HCT116 (cell line): ENCODE measurements at regions not wholly inside any gene's neighbourhood (a gene's known extent, or its start where the extent isn't known, plus 50 kb on each side); places are given as distances from the start of the nearest gene placed in this dataset.

Source experiments
- ATAC-seq: fragments of 200-7000 bp; cut with Tn5 transposase; 2 replicates; pipeline ENCODE4 v1.9.1; 2020; ENCODE audit warnings: mild to moderate bottlenecking, moderate library complexity
- BruUV-seq: library from RNA; stranded (reverse); fragments of 400-500 nt; replicated peaks from 2 replicates; lab custom pipeline; 2021; lab: Mats Ljungman, UMichigan
- CTCF ChIA-PET: fragments of 300-600 bp; sonication (Branson Sonifier 250); formaldehyde crosslinking; loops from one replicate; lab custom pipeline; 2021; ENCODE audit warnings: antibody characterized with exemption; lab: Charles Lee
- POLR2A ChIA-PET: fragments of 300-600, 350-600 bp; sonication (Branson Sonifier 250); formaldehyde crosslinking; loops from one replicate; lab custom pipeline; 2021; ENCODE audit warnings: antibody characterized with exemption; lab: Charles Lee
- RAD21 ChIA-PET, 2 experiments: fragments of 300-600 bp; sonication (Branson Sonifier 250); formaldehyde crosslinking; loops; one replicate each; lab custom pipeline; 2023; ENCODE audit warnings: low total read pairs in 2 of 2; ENCODE audit not compliant: uncharacterized antibody in 2 of 2, unreplicated experiment in 2 of 2, low non-redundant PET in 1 of 2; lab: Charles Lee
- DNase-seq: peaks from one replicate; pipeline ENCODE4 v3.0.0-alpha.2; 2010; ENCODE audit warnings: low read depth, low spot score
- H2AFZ ChIP-seq: fragments of 200-600 bp; shearing (Covaris generic), sonication (generic); 2 replicates; pipeline ENCODE4 v1.6.1; 2017; ENCODE audit warnings: low read depth, mixed run types, mixed read lengths, antibody characterized with exemption, low read length; ENCODE audit not compliant: poor library complexity, severe bottlenecking
- H3K27ac ChIP-seq: 2 replicates; pipeline ENCODE4 v1.5.1; 2012; ENCODE audit warnings: low read depth, low read length
- H3K27me3 ChIP-seq: fragments of 200-600 bp; sonication (generic); 2 replicates; pipeline ENCODE4 v1.6.1; 2016; ENCODE audit warnings: mixed run types, low read length, mixed read lengths; ENCODE audit not compliant: insufficient read depth
- H3K36me3 ChIP-seq, 2 experiments: fragments of 200-500 bp in 1 of 2; fragments of 200-600 bp in 1 of 2; sonication (Bioruptor generic) in 1 of 2; sonication (generic) in 1 of 2; 2 replicates each; pipeline versions ENCODE4 v1.5.1 to v1.6.1; 2014 to 2016; ENCODE audit warnings: low read length in 2 of 2, inconsistent platforms in 1 of 2, mixed read lengths in 1 of 2, mixed run types in 1 of 2; ENCODE audit not compliant: insufficient read depth in 2 of 2, control insufficient read depth in 1 of 2
- H3K4me1 ChIP-seq, 2 experiments: fragments of 200-600 bp in 1 of 2; sonication (generic) in 1 of 2; 2 replicates each; pipeline versions ENCODE4 v1.5.1 to v1.6.1; 2012 to 2017; ENCODE audit warnings: low read length in 2 of 2, inconsistent platforms in 1 of 2, mild to moderate bottlenecking in 1 of 2, mixed read lengths in 1 of 2, mixed run types in 1 of 2, moderate library complexity in 1 of 2; ENCODE audit not compliant: insufficient read depth in 2 of 2, control insufficient read depth in 1 of 2
- H3K4me2 ChIP-seq: fragments of 200-600 bp; sonication (generic); 2 replicates; pipeline ENCODE4 v1.6.1; 2017; ENCODE audit warnings: mixed run types, low read length, mixed read lengths
- H3K4me3 ChIP-seq, 2 experiments: fragments of 200-600 bp in 1 of 2; sonication (generic) in 1 of 2; replicated peaks in 1 of 2; 2 replicates each; pipeline ENCODE4 v1.5.1; 2011 to 2016; ENCODE audit warnings: low read length in 2 of 2, control low read depth in 1 of 2, low read depth in 1 of 2, mild to moderate bottlenecking in 1 of 2, mixed read lengths in 1 of 2, mixed run types in 1 of 2
- H3K79me2 ChIP-seq: fragments of 200-600 bp; sonication (generic); 2 replicates; pipeline ENCODE4 v1.6.1; 2017; ENCODE audit warnings: mild to moderate bottlenecking, mixed run types, low read length, moderate library complexity, mixed read lengths; ENCODE audit not compliant: insufficient read depth
- H3K9ac ChIP-seq: fragments of 200-600 bp; sonication (generic); 2 replicates; pipeline ENCODE4 v1.6.1; 2016; ENCODE audit warnings: low read length, mixed read lengths
- H3K9me2 ChIP-seq: fragments of 200-600 bp; sonication (generic), shearing (Covaris generic); 2 replicates; pipeline ENCODE4 v1.6.1; 2017; ENCODE audit warnings: mixed run types, mild to moderate bottlenecking, moderate library complexity; ENCODE audit not compliant: insufficient read depth
- H3K9me3 ChIP-seq, 2 experiments: fragments of 200-500 bp in 1 of 2; fragments of 200-600 bp in 1 of 2; sonication (Bioruptor generic) in 1 of 2; sonication (generic) in 1 of 2; 2 replicates each; pipeline ENCODE4 v1.6.1; 2014 to 2017; ENCODE audit warnings: low read length in 2 of 2, mixed read lengths in 2 of 2, inconsistent platforms in 1 of 2, low read depth in 1 of 2, mild to moderate bottlenecking in 1 of 2, mixed run types in 1 of 2, moderate library complexity in 1 of 2; ENCODE audit not compliant: control insufficient read depth in 1 of 2, insufficient read depth in 1 of 2
- H4K20me1 ChIP-seq: fragments of 200-600 bp; sonication (generic), shearing (Covaris generic); 2 replicates; pipeline ENCODE4 v1.6.1; 2017; ENCODE audit warnings: mixed run types, mild to moderate bottlenecking, moderate library complexity; ENCODE audit not compliant: insufficient read depth
- CBX3 ChIP-seq: IDR thresholded peaks from 2 replicates; pipeline ENCODE4 v1.6.1; 2012; ENCODE audit warnings: low read depth
- CTCF ChIP-seq, 3 experiments: fragments of 200-600 bp in 1 of 3; sonication (generic) in 1 of 3; IDR thresholded peaks in 2 of 3; conservative IDR thresholded peaks in 1 of 3; 2 replicates each; pipeline ENCODE4 v1.5.1; 2012 to 2017; ENCODE audit warnings: low read depth in 2 of 3, low read length in 2 of 3, antibody characterized with exemption in 1 of 3, borderline replicate concordance in 1 of 3, control low read depth in 1 of 3, mild to moderate bottlenecking in 1 of 3, mixed read lengths in 1 of 3, mixed run types in 1 of 3, moderate library complexity in 1 of 3; ENCODE audit not compliant: insufficient read depth in 1 of 3
- EGR1 ChIP-seq: IDR thresholded peaks from 2 replicates; pipeline ENCODE4 v1.6.1; 2012; ENCODE audit warnings: low read depth
- EZH2phosphoT487 ChIP-seq: fragments of 200-600 bp; IDR thresholded peaks from 2 replicates; pipeline ENCODE4 v1.6.1; 2018; ENCODE audit warnings: antibody characterized with exemption, borderline replicate concordance
- FOSL1 ChIP-seq: IDR thresholded peaks from 2 replicates; pipeline ENCODE4 v1.6.1; 2012; ENCODE audit warnings: low read depth
- MAX ChIP-seq: IDR thresholded peaks from 2 replicates; pipeline ENCODE4 v1.6.1; 2012
- REST ChIP-seq: IDR thresholded peaks from 2 replicates; pipeline ENCODE4 v1.6.1; 2012; ENCODE audit warnings: low read depth
- SIN3A ChIP-seq: IDR thresholded peaks from 2 replicates; pipeline ENCODE4 v1.6.1; 2012; ENCODE audit warnings: low read depth
- SRF ChIP-seq: IDR thresholded peaks from 2 replicates; pipeline ENCODE4 v1.6.1; 2012; ENCODE audit warnings: low read depth
- YY1 ChIP-seq: IDR thresholded peaks from 2 replicates; pipeline ENCODE4 v1.6.1; 2011; ENCODE audit warnings: low read length, low read depth, moderate library complexity, mild to moderate bottlenecking; ENCODE audit not compliant: insufficient replicate concordance; ENCODE audit errors: extremely low read depth
- ZBTB33 ChIP-seq: IDR thresholded peaks from 2 replicates; pipeline ENCODE4 v1.6.1; 2011; ENCODE audit warnings: mild to moderate bottlenecking, low read length, moderate library complexity; ENCODE audit not compliant: insufficient replicate concordance; ENCODE audit errors: extremely low read depth
- ZNF274 ChIP-seq: fragments of 200-500 bp; sonication (Bioruptor generic); IDR thresholded peaks from 2 replicates; pipeline ENCODE4 v1.6.1; 2014; ENCODE audit warnings: mild to moderate bottlenecking, low read depth, low read length, inconsistent platforms
- intact Hi-C: fragments of 100-400 bp; cut with micrococcal nuclease; formaldehyde crosslinking; loops from 2 replicates; pipeline ENCODE4 v1.10.0; 2022

GRCh38 chr11:104765401-104766095 lies 132.7 kb downstream of the CASP12 start:
- RAD21 ChIA-PET, result no interaction called here
- no peaks in the 10 kb centered on the region for H3K9me3 ChIP-seq
- CTCF ChIA-PET, result no interaction called here
- H3K36me3 ChIP-seq, result no peaks in the 10 kb centered on the region
- no peak overlapping the region for H3K4me3 ChIP-seq
- no peak overlapping the region for H3K9ac ChIP-seq
- POLR2A ChIA-PET, result no interaction called here
- H3K9me2 ChIP-seq, result 0 out of 2 replicates have a peak, but pooled peaks cover 2% of the 10 kb centered on the region
- H3K27me3 ChIP-seq, result no peaks in the 10 kb centered on the region
- intact Hi-C loops, result no loop called here
- ATAC-seq (no peak), DNase-seq (no peak)
- H2AFZ ChIP-seq, result no peak overlapping the region
- H3K79me2 ChIP-seq, result no peaks in the 10 kb centered on the region
- no peaks in the 10 kb centered on the region for H4K20me1 ChIP-seq
- H3K27ac ChIP-seq, result no peak overlapping the region
- H3K4me1 ChIP-seq, result no peaks in the 10 kb centered on the region
- BruUV-seq, result no TSS peak
- H3K4me2 ChIP-seq, result no peak overlapping the region
- TF ChIP-seq ZBTB33 (no peak), SIN3A (no peak)

- Histone ChIP-seq H3K9me3 (no peaks in the 10 kb centered on the region), H3K79me2 (no peaks in the 10 kb centered on the region), H3K27me3 (no peaks in the 10 kb centered on the region), H4K20me1 (no peaks in the 10 kb centered on the region), H3K4me1 (no peaks in the 10 kb centered on the region), H3K4me3 (no peak overlapping the region), H2AFZ (no peak overlapping the region), H3K36me3 (no peaks in the 10 kb centered on the region), H3K9ac (no peak overlapping the region), H3K9me2 (0 out of 2 replicates have a peak, but pooled peaks cover 2% of the 10 kb centered on the region), H3K4me2 (no peak overlapping the region), H3K27ac (no peak overlapping the region)
- ChIA-PET RAD21 (no interaction called here), POLR2A (no interaction called here), CTCF (no interaction called here)
- no peak for ATAC-seq
- BruUV-seq, result no TSS peak
- DNase-seq, result no peak
- intact Hi-C loops, result no loop called here
- TF ChIP-seq CBX3 (no peak), REST (no peak), MAX (no peak), EZH2phosphoT487 (no peak), ZNF274 (no peak), SRF (no peak), EGR1 (no peak), YY1 (no peak), CTCF (IDR thresholded peaks at IDR 0.05 in 2 of 3, conservative IDR thresholded peaks at IDR 0.05 in 1 of 3; ENCODE audit: borderline replicate concordance in 1 of 3, insufficient read depth in 1 of 3, low read depth in 2 of 3, low read length in 2 of 3) (no peak), FOSL1 (no peak)
Measured at GRCh38 chr11:104764710-104765045, 133.6 kb downstream of the CASP12 start.
